K562 (cell line): ENCODE measurements at regions not wholly inside any gene's neighbourhood (a gene's known extent, or its start where the extent isn't known, plus 50 kb on each side); places are given as distances from the start of the nearest gene placed in this dataset.

ENCODE experiments used
- FOSL1 ChIP-seq: fragments of 200-800 bp; sonication (Bioruptor generic); conservative IDR thresholded peaks from 2 replicates; pipeline ENCODE4 v1.6.1; 2016; ENCODE audit warnings: missing genetic modification characterization, missing compliant biosample characterization
- MCM2 ChIP-seq: fragments of 450-650 bp; IDR thresholded peaks from 2 replicates; pipeline ENCODE4 v1.6.1; 2017; ENCODE audit warnings: low read depth, mild to moderate bottlenecking
- SIRT6 ChIP-seq: IDR thresholded peaks from one replicate; pipeline ENCODE4 v1.6.1; 2012; ENCODE audit warnings: low read depth, mild to moderate bottlenecking, control low read depth, inconsistent platforms, low read length, moderate library complexity
- ZNF407 ChIP-seq: fragments of 450-650 bp; IDR thresholded peaks from 2 replicates; pipeline ENCODE4 v1.6.1; 2016; ENCODE audit warnings: low read depth

GRCh38 chr5:92265804-92266203 lies 882.7 kb upstream of the ARRDC3 start (continued):
- TF ChIP-seq SIRT6 (no peak), ZNF407 (no peak), FOSL1 (tag) (no peak), MCM2 (no peak)
